HL-60 (cell line): ENCODE measurements at regions not wholly inside any gene's neighbourhood (a gene's known extent, or its start where the extent isn't known, plus 50 kb on each side); places are given as distances from the start of the nearest gene placed in this dataset.
"Not testable (repeated sequence)": the region's sequence is repeated elsewhere in the genome, so short reads cannot be mapped to it uniquely, and the experiment has no call there.

Experiments used
- DNase-seq, 2 experiments: peaks; one replicate each; pipeline ENCODE4 v3.0.0-alpha.2; 2010 to 2020; ENCODE audit warnings: low read depth in 1 of 2, low spot score in 1 of 2
- H3K27ac ChIP-seq: fragments of 250-450 bp; sonication (Bioruptor Pico); replicated peaks from 2 replicates; pipeline ENCODE4 v1.5.1; 2020; ENCODE audit warnings: mild to moderate bottlenecking, moderate library complexity
- H3K27me3 ChIP-seq: fragments of 250-450 bp; sonication (Bioruptor Pico); 2 replicates; pipeline ENCODE4 v1.5.1; 2021; ENCODE audit warnings: mild to moderate bottlenecking, moderate library complexity; ENCODE audit not compliant: insufficient read depth, poor library complexity, severe bottlenecking
- H3K4me3 ChIP-seq: replicated peaks from 2 replicates; pipeline ENCODE4 v1.5.1; 2011; ENCODE audit warnings: mild to moderate bottlenecking, control low read depth, low read length; ENCODE audit not compliant: insufficient read depth
- GABPA ChIP-seq: IDR thresholded peaks from 2 replicates; pipeline ENCODE4 v1.6.1; 2012; ENCODE audit warnings: low read depth
- POLR2AphosphoS5 ChIP-seq: IDR thresholded peaks from 2 replicates; pipeline ENCODE4 v1.6.1; 2012; ENCODE audit warnings: low read depth
- SPI1 ChIP-seq: IDR thresholded peaks from 2 replicates; pipeline ENCODE4 v1.6.1; 2012; ENCODE audit warnings: low read depth, mild to moderate bottlenecking, borderline replicate concordance
- TF ChIP-seq, protein P1 (sequence below): IDR thresholded peaks from 2 replicates; pipeline ENCODE4 v1.6.1; 2012; ENCODE audit warnings: low read depth; ENCODE audit not compliant: insufficient replicate concordance
- TF ChIP-seq, protein P2 (sequence below): IDR thresholded peaks from one replicate; pipeline ENCODE4 v1.5.1; 2011; ENCODE audit warnings: low read length, control low read depth, inconsistent platforms; ENCODE audit not compliant: insufficient read depth

DNA sequence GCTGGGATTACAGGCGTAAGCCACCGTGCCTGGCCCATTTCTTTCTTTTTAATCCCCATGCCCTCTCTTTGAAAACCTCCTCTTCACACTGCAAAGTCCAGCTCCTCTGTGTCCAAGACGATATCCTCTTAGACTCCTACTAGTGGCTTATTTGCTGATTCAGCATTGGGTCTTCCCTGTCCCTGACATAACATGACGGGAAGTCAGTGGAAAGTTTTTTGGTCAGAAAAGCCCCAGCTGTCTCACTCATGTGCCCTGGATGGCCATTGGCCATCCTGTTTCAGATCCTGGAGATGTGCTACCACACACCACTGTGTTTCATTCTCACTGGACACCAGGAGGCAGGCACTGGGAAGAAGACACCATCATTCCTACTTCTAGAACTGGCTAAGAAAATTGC lies 102.6 kb upstream of the MED13L start:
- DNase-seq: no peak
- H3K4me3 ChIP-seq: no peak overlapping the region
- TF ChIP-seq SPI1: no peak
- TF ChIP-seq POLR2AphosphoS5: no peak
- TF ChIP-seq GABPA: no peak
- TF ChIP-seq, protein P1, sequence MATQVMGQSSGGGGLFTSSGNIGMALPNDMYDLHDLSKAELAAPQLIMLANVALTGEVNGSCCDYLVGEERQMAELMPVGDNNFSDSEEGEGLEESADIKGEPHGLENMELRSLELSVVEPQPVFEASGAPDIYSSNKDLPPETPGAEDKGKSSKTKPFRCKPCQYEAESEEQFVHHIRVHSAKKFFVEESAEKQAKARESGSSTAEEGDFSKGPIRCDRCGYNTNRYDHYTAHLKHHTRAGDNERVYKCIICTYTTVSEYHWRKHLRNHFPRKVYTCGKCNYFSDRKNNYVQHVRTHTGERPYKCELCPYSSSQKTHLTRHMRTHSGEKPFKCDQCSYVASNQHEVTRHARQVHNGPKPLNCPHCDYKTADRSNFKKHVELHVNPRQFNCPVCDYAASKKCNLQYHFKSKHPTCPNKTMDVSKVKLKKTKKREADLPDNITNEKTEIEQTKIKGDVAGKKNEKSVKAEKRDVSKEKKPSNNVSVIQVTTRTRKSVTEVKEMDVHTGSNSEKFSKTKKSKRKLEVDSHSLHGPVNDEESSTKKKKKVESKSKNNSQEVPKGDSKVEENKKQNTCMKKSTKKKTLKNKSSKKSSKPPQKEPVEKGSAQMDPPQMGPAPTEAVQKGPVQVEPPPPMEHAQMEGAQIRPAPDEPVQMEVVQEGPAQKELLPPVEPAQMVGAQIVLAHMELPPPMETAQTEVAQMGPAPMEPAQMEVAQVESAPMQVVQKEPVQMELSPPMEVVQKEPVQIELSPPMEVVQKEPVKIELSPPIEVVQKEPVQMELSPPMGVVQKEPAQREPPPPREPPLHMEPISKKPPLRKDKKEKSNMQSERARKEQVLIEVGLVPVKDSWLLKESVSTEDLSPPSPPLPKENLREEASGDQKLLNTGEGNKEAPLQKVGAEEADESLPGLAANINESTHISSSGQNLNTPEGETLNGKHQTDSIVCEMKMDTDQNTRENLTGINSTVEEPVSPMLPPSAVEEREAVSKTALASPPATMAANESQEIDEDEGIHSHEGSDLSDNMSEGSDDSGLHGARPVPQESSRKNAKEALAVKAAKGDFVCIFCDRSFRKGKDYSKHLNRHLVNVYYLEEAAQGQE: no peak
- TF ChIP-seq, protein P2, sequence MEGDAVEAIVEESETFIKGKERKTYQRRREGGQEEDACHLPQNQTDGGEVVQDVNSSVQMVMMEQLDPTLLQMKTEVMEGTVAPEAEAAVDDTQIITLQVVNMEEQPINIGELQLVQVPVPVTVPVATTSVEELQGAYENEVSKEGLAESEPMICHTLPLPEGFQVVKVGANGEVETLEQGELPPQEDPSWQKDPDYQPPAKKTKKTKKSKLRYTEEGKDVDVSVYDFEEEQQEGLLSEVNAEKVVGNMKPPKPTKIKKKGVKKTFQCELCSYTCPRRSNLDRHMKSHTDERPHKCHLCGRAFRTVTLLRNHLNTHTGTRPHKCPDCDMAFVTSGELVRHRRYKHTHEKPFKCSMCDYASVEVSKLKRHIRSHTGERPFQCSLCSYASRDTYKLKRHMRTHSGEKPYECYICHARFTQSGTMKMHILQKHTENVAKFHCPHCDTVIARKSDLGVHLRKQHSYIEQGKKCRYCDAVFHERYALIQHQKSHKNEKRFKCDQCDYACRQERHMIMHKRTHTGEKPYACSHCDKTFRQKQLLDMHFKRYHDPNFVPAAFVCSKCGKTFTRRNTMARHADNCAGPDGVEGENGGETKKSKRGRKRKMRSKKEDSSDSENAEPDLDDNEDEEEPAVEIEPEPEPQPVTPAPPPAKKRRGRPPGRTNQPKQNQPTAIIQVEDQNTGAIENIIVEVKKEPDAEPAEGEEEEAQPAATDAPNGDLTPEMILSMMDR: no peak
- H3K27me3 ChIP-seq: no peaks in the 10 kb centered on the region
- no peak overlapping the region for H3K27ac ChIP-seq

DNA sequence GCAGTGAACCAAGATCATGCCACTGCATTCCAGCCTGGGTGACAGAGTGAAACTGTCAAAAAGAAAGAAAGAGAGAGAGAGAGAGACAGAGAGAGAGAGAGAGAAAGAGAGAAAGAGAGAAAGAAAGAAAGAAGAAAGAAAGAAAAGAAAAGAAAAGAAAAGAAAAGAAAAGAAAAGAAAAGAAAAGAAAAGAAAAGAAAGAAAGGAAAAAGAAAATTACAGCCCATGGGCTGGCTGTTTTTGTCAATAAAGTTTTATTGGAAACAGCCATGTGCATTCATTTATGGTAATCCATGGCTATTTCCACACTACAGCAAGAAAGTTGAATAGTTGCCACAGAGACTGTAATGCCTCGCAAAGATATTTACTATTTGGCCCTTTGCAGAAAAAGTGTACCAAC lies 103.2 kb upstream of the MED13L start:
- not testable (repeated sequence) for H3K27ac ChIP-seq, DNase-seq, H3K27me3 ChIP-seq, H3K4me3 ChIP-seq

DNA sequence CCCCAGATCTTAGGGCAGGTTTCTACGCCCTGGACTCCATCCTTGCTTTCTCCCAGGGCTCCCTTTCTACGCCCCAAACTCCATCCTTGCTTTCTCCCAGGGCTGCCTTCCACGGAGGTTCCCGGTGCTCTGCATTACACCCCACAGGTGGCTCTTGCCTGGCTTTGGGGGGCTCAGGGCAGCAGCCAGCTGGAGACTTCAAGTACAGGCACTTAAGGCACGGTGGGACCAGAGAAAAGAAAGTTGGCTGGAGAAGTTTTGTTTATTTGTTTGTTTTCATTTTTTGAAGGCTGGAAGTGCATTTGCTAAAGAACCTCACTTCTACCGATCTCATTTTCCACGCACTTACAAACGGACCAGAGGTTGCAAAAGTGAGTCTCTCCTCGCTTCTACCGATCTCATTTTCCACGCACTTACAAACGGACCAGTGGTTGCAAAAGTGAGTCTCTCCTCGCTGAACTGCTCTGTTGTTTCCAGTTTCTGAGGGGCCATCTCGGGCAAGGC lies 103.8 kb upstream of the MED13L start:
- Histone ChIP-seq H3K27me3 (no peaks in the 10 kb centered on the region), H3K27ac (no peak overlapping the region), H3K4me3 (no peak overlapping the region)
- DNase-seq: no peak
- TF ChIP-seq, protein P2: no peak
- TF ChIP-seq, protein P1: no peak
- no peak for TF ChIP-seq POLR2AphosphoS5
- no peak for TF ChIP-seq GABPA
- TF ChIP-seq SPI1: no peak

DNA sequence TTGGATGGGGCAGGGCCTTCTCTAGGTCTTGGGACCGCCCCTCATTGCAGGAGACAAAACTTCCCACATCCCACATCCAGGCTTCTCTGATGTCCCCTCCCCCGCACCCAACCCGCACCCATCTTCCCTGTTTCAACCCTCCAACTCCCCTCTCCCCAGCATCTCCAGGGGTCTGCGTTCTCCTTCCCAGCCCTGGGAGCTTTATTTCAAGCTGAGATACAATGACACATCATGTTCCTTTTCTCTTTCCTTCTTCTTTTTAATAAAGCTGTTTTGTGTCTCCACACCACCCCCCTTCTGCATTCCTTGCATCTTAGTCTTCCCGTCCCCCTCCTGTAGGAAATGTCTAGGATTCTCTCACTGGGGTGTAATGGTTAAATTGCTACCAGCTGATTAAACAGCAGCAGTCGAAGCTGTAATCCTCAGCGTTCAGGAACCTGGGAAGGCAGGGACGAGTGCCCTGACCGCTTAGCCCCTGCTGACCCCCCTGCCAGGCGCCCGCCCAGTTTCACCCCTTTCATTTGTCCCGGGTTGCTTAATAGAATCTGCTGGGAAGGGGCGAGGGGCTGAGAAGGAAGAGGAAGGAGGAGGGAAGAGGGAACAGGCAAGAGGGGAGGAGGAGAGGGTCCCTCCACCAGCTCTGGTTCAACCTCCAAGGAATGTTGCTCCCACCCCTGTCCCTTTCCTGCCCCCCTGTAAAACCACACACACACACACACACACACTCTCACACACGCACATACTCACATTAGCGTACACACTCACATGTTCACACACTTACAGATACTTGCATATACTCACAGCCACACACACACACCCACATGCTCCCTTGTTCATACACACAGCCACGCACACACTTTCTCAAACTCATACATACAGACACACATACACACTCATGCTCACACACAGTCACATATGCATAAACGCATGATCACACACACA lies 104.5 kb upstream of the MED13L start:
- H3K4me3 ChIP-seq: no peak overlapping the region
- no peak for DNase-seq
- no peaks in the 10 kb centered on the region for H3K27me3 ChIP-seq
- no peak for TF ChIP-seq GABPA
- no peak for TF ChIP-seq SPI1
- TF ChIP-seq, protein P2: no peak
- TF ChIP-seq, protein P1: no peak
- H3K27ac ChIP-seq: no peak overlapping the region
